SK-N-SH (cell line): ENCODE measurements at regions not wholly inside any gene's neighbourhood (a gene's known extent, or its start where the extent isn't known, plus 50 kb on each side); places are given as distances from the start of the nearest gene placed in this dataset.

Experiments used
- EP300 ChIP-seq, 2 experiments: IDR thresholded peaks; 2 replicates each; pipeline versions ENCODE4 v1.4.0 to v1.6.1; 2012; ENCODE audit warnings: borderline replicate concordance in 1 of 2, low read depth in 1 of 2, low read length in 1 of 2
- SIN3A ChIP-seq: IDR thresholded peaks from 2 replicates; pipeline ENCODE4 v1.6.1; 2012; ENCODE audit warnings: low read depth, mild to moderate bottlenecking, low read length, moderate library complexity, borderline replicate concordance
- TF ChIP-seq, protein P1 (sequence below): fragments of 200-600 bp; sonication (generic); IDR thresholded peaks from 2 replicates; pipeline ENCODE4 v1.6.1; 2017; ENCODE audit warnings: antibody characterized with exemption, mild to moderate bottlenecking, moderate library complexity
- TF ChIP-seq, protein P2 (sequence below): IDR thresholded peaks from 2 replicates; pipeline ENCODE4 v1.4.0; 2012; ENCODE audit warnings: low read depth, borderline replicate concordance

DNA sequence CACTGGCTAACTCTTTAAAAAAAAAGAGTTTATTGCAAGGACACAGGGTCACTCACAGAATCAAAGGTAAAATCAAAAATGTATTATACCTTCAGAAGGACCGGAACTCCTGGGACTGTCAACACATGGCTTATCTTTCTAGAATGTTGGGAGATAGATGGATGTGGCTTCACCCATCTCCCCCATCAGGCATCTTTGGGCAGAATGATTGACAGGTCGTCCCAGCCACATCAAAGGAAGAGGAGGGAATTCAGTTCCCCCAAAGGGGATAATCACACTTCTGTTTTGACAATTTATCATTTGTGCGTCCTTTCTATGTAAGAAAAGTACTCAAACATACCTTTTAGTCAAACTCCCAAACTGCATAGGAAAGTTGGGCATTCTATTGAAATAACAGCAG is 228.6 kb upstream of the CDH5 start:
- TF ChIP-seq EP300 (IDR thresholded peaks at IDR 0.05; ENCODE audit: borderline replicate concordance in 1 of 2, low read depth in 1 of 2, low read length in 1 of 2) (no peak), SIN3A (no peak)
- TF ChIP-seq, protein P1, sequence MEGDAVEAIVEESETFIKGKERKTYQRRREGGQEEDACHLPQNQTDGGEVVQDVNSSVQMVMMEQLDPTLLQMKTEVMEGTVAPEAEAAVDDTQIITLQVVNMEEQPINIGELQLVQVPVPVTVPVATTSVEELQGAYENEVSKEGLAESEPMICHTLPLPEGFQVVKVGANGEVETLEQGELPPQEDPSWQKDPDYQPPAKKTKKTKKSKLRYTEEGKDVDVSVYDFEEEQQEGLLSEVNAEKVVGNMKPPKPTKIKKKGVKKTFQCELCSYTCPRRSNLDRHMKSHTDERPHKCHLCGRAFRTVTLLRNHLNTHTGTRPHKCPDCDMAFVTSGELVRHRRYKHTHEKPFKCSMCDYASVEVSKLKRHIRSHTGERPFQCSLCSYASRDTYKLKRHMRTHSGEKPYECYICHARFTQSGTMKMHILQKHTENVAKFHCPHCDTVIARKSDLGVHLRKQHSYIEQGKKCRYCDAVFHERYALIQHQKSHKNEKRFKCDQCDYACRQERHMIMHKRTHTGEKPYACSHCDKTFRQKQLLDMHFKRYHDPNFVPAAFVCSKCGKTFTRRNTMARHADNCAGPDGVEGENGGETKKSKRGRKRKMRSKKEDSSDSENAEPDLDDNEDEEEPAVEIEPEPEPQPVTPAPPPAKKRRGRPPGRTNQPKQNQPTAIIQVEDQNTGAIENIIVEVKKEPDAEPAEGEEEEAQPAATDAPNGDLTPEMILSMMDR: no peak
- TF ChIP-seq, protein P2, sequence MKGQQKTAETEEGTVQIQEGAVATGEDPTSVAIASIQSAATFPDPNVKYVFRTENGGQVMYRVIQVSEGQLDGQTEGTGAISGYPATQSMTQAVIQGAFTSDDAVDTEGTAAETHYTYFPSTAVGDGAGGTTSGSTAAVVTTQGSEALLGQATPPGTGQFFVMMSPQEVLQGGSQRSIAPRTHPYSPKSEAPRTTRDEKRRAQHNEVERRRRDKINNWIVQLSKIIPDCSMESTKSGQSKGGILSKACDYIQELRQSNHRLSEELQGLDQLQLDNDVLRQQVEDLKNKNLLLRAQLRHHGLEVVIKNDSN: no peak
